ENCODE measurements at regions not wholly inside any gene's neighbourhood (a gene's known extent, or its start where the extent isn't known, plus 50 kb on each side); places are given as distances from the start of the nearest gene placed in this dataset.

DNA sequence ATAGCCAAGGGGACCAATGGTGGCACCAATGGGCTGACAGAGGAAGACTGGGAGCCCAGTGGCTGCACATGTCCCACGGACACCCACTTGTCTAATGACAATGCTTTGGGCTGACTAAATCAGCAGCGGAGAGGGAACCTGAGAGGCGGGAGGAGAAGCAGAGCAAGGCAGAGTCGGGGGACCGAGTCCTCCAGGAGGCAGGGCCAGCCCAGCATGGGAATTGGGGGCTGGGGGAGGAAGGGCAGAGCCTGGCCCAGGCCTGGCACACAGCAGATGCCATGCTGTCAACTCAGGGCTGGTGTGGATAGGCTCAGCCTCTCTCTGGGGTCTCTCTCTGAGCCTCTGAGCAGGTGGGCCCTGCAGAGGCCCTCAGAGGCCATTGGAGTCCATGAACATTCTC lies 78.4 kb upstream of the KLF13 start:
- TF ChIP-seq EZH2 (optimal IDR thresholded peaks at IDR 0.05; ENCODE audit: low read depth, low read length) = no peak
- TF ChIP-seq, protein P1, sequence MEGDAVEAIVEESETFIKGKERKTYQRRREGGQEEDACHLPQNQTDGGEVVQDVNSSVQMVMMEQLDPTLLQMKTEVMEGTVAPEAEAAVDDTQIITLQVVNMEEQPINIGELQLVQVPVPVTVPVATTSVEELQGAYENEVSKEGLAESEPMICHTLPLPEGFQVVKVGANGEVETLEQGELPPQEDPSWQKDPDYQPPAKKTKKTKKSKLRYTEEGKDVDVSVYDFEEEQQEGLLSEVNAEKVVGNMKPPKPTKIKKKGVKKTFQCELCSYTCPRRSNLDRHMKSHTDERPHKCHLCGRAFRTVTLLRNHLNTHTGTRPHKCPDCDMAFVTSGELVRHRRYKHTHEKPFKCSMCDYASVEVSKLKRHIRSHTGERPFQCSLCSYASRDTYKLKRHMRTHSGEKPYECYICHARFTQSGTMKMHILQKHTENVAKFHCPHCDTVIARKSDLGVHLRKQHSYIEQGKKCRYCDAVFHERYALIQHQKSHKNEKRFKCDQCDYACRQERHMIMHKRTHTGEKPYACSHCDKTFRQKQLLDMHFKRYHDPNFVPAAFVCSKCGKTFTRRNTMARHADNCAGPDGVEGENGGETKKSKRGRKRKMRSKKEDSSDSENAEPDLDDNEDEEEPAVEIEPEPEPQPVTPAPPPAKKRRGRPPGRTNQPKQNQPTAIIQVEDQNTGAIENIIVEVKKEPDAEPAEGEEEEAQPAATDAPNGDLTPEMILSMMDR (IDR thresholded peaks at IDR 0.05; ENCODE audit: low read length) = no peak

All from MM.1S (cell line).